DMS153 treated with DMSO at 0.1 percent for 48 hours (cell line): ENCODE measurements at regions not wholly inside any gene's neighbourhood (a gene's known extent, or its start where the extent isn't known, plus 50 kb on each side); places are given as distances from the start of the nearest gene placed in this dataset.
A peak's percentile ranks its signal among the peaks of the same experiment; 100 is the strongest.
"Not testable (repeated sequence)": the region's sequence is repeated elsewhere in the genome, so short reads cannot be mapped to it uniquely, and the experiment has no call there.

Experiments used
- DNase-seq: peaks from one replicate; lab custom pipeline; 2025; ENCODE audit not compliant: unreplicated experiment; lab: John Stamatoyannopoulos, UW

GRCh38 chr3:168801794-168802193, 706.1 kb upstream of the GOLIM4 start:
- no peak for DNase-seq

GRCh38 chr3:168796339-168796738, 700.6 kb upstream of the GOLIM4 start:
- no peak for DNase-seq

GRCh38 chr3:168794427-168794826, 698.7 kb upstream of the GOLIM4 start:
- DNase-seq = no peak

- no peak for DNase-seq
Observed at GRCh38 chr3:168782193-168782592, 686.5 kb upstream of the GOLIM4 start.

- not testable (repeated sequence) for DNase-seq
Observed at GRCh38 chr3:168779970-168780645, 684.4 kb upstream of the GOLIM4 start.

GRCh38 chr3:168753724-168754123, 658.0 kb upstream of the GOLIM4 start:
- DNase-seq = no peak

- no peak for DNase-seq
Observed at GRCh38 chr3:168752339-168752738, 656.6 kb upstream of the GOLIM4 start.

GRCh38 chr3:168747697-168748096, 652.0 kb upstream of the GOLIM4 start:
- no peak for DNase-seq

- DNase-seq = no peak
Observed at GRCh38 chr3:168738527-168739325, 643.0 kb upstream of the GOLIM4 start.

- no peak for DNase-seq
Observed at GRCh38 chr3:168736202-168736601, 640.5 kb upstream of the GOLIM4 start.

- no peak for DNase-seq
Observed at GRCh38 chr3:168730073-168730472, 634.3 kb upstream of the GOLIM4 start.

GRCh38 chr3:168722091-168722490, 626.4 kb upstream of the GOLIM4 start:
- DNase-seq = no peak

- DNase-seq = no peak
Observed at GRCh38 chr3:168714609-168715240, 619.0 kb upstream of the GOLIM4 start.

- DNase-seq = peak; percentile 66
Observed at GRCh38 chr3:168709073-168709472, 613.3 kb upstream of the GOLIM4 start.

GRCh38 chr3:168707900-168708299, 612.2 kb upstream of the GOLIM4 start:
- no peak for DNase-seq

- DNase-seq = no peak
Observed at GRCh38 chr3:168705412-168705811, 609.7 kb upstream of the GOLIM4 start.

- no peak for DNase-seq
Observed at GRCh38 chr3:168696051-168696450, 600.3 kb upstream of the GOLIM4 start.

- DNase-seq = no peak
Observed at GRCh38 chr3:168693870-168694269, 598.1 kb upstream of the GOLIM4 start.

- no peak for DNase-seq
Observed at GRCh38 chr3:168688267-168688666, 592.5 kb upstream of the GOLIM4 start.

- no peak for DNase-seq
Observed at GRCh38 chr3:168684519-168684918, 588.8 kb upstream of the GOLIM4 start.

GRCh38 chr3:168678730-168679129, 583.0 kb upstream of the GOLIM4 start:
- DNase-seq = no peak

- DNase-seq = peak; percentile 79
Observed at GRCh38 chr3:168671091-168671490, 575.4 kb upstream of the GOLIM4 start.
